HEK293 (cell line): ENCODE measurements at regions not wholly inside any gene's neighbourhood (a gene's known extent, or its start where the extent isn't known, plus 50 kb on each side); places are given as distances from the start of the nearest gene placed in this dataset.
"Not testable (repeated sequence)": the region's sequence is repeated elsewhere in the genome, so short reads cannot be mapped to it uniquely, and the experiment has no call there.

Experiments used
- ATF2 ChIP-seq: fragments of 450-650 bp; formaldehyde crosslinking; IDR thresholded peaks from 2 replicates; pipeline ENCODE4 v1.5.1; 2016; ENCODE audit warnings: missing biosample characterization, missing genetic modification characterization, low read depth
- SETDB1 ChIP-seq: IDR thresholded peaks from one replicate; pipeline ENCODE4 v1.6.1; 2017; ENCODE audit warnings: mild to moderate bottlenecking, low read length, moderate library complexity, mixed read lengths; ENCODE audit not compliant: insufficient read length
- ZNF350 ChIP-seq: fragments of 450-650 bp; formaldehyde crosslinking; IDR thresholded peaks from 2 replicates; pipeline ENCODE4 v1.5.0; 2017; ENCODE audit warnings: missing biosample characterization, mild to moderate bottlenecking, missing genetic modification characterization
- TF ChIP-seq, protein P1 (sequence below): fragments of 450-650 bp; formaldehyde crosslinking; IDR thresholded peaks from 2 replicates; pipeline ENCODE4 v1.5.1; 2016; ENCODE audit warnings: missing biosample characterization, missing genetic modification characterization

- TF ChIP-seq ATF2 (tag by site-specific recombination); SETDB1; ZNF350 (tag by site-specific recombination): not testable (repeated sequence)
- TF ChIP-seq, protein P1, sequence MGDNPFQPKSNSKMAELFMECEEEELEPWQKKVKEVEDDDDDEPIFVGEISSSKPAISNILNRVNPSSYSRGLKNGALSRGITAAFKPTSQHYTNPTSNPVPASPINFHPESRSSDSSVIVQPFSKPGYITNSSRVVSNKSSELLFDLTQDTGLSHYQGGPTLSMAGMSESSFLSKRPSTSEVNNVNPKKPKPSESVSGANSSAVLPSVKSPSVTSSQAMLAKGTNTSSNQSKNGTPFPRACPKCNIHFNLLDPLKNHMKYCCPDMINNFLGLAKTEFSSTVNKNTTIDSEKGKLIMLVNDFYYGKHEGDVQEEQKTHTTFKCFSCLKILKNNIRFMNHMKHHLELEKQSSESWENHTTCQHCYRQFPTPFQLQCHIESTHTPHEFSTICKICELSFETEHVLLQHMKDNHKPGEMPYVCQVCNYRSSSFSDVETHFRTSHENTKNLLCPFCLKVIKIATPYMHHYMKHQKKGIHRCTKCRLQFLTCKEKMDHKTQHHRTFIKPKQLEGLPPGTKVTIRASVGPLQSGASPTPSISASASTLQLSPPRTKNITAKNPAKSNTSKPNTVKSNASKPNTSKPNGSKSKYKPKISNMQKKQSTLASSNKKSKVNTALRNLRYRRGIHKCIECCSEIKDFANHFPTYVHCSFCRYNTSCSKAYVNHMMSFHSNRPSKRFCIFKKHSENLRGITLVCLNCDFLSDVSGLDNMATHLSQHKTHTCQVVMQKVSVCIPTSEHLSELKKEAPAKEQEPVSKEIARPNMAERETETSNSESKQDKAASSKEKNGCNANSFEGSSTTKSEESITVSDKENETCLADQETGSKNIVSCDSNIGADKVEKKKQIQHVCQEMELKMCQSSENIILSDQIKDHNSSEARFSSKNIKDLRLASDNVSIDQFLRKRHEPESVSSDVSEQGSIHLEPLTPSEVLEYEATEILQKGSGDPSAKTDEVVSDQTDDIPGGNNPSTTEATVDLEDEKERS (tag by site-specific recombination), result not testable (repeated sequence)
Observed at GRCh38 chr1:206333316-206333715, 130.0 kb downstream of the SRGAP2 start.
